Ishikawa (cell line): ENCODE measurements at regions not wholly inside any gene's neighbourhood (a gene's known extent, or its start where the extent isn't known, plus 50 kb on each side); places are given as distances from the start of the nearest gene placed in this dataset.

Experiments used
- CEBPB ChIP-seq: IDR thresholded peaks from 2 replicates; pipeline ENCODE4 v1.6.1; 2012
- CREB1 ChIP-seq: IDR thresholded peaks from 2 replicates; pipeline ENCODE4 v1.6.1; 2012; ENCODE audit warnings: low read depth
- EGR1 ChIP-seq: IDR thresholded peaks from 2 replicates; pipeline ENCODE4 v1.6.1; 2012
- EP300 ChIP-seq: IDR thresholded peaks from 2 replicates; pipeline ENCODE4 v1.6.1; 2012; ENCODE audit warnings: borderline replicate concordance
- FOXM1 ChIP-seq: IDR thresholded peaks from 2 replicates; pipeline ENCODE4 v1.6.1; 2012; ENCODE audit warnings: low read depth, borderline replicate concordance
- NFIC ChIP-seq: IDR thresholded peaks from 2 replicates; pipeline ENCODE4 v1.6.1; 2012
- RAD21 ChIP-seq: IDR thresholded peaks from 2 replicates; pipeline ENCODE4 v1.6.1; 2012; ENCODE audit warnings: low read depth
- TAF1 ChIP-seq: IDR thresholded peaks from 2 replicates; pipeline ENCODE4 v1.6.1; 2012; ENCODE audit warnings: low read depth, mild to moderate bottlenecking
- TCF12 ChIP-seq: IDR thresholded peaks from 2 replicates; pipeline ENCODE4 v1.6.1; 2012; ENCODE audit warnings: low read depth
- TEAD4 ChIP-seq: IDR thresholded peaks from 2 replicates; pipeline ENCODE4 v1.6.1; 2012
- YY1 ChIP-seq: IDR thresholded peaks from 2 replicates; pipeline ENCODE4 v1.6.1; 2012; ENCODE audit warnings: low read depth
- ZBTB7A ChIP-seq: IDR thresholded peaks from 2 replicates; pipeline ENCODE4 v1.6.1; 2012; ENCODE audit warnings: low read depth
- TF ChIP-seq, protein P1 (sequence below): IDR thresholded peaks from 2 replicates; pipeline ENCODE4 v1.6.1; 2012
- TF ChIP-seq, protein P2 (sequence below): IDR thresholded peaks from 2 replicates; pipeline ENCODE4 v1.6.1; 2012
- TF ChIP-seq, protein P3 (sequence below): IDR thresholded peaks from 2 replicates; pipeline ENCODE4 v1.6.1; 2012; ENCODE audit warnings: low read depth, mild to moderate bottlenecking

DNA sequence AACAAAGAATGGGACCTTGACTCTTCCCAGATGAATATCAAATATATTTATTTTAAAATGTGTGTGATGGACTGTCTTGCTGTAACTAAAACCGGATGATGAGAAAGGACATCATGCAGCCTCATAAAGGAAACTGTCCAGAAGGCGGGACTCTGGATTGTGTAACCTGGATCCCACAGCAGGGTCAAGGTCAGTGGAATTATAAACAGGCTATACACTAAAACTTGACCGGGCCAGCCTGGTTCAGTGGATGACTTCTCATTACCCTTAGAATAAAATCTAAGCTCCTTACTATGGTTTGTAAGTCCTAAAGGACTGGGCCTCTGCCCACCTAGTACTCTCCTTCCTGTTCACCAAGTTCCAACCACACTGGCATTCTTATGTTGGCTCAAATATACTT is 280.3 kb downstream of the ELAVL2 start:
- TF ChIP-seq ZBTB7A: no peak
- TF ChIP-seq, protein P1, sequence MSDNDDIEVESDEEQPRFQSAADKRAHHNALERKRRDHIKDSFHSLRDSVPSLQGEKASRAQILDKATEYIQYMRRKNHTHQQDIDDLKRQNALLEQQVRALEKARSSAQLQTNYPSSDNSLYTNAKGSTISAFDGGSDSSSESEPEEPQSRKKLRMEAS: no peak
- TF ChIP-seq CEBPB: no peak
- TF ChIP-seq EGR1: no peak
- TF ChIP-seq TEAD4: no peak

DNA sequence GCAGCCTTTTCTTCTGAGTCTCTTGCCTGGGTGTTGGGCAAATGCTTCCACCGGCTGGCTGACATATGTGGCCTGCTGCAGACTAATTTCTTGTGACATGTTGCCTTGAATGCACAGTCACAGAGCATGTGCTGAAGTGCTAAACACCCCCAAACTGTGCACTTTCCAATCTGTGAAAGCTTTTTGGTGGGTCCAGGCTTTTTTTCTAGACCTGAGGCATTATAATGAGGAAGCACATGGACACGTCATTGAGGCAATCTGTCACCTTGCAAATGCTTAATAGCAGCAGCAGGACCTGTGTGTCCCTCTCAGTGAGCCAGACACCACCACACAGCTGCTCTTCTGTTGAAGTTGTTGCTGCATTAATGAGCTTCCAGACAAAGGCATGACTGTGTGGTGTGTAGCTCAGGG is 274.7 kb downstream of the ELAVL2 start:
- TF ChIP-seq, protein P2, sequence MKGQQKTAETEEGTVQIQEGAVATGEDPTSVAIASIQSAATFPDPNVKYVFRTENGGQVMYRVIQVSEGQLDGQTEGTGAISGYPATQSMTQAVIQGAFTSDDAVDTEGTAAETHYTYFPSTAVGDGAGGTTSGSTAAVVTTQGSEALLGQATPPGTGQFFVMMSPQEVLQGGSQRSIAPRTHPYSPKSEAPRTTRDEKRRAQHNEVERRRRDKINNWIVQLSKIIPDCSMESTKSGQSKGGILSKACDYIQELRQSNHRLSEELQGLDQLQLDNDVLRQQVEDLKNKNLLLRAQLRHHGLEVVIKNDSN: no peak
- TF ChIP-seq CEBPB (no peak), TEAD4 (no peak), NFIC (no peak), RAD21 (no peak), ZBTB7A (no peak), FOXM1 (no peak), EGR1 (no peak), YY1 (no peak), CREB1 (no peak), EP300 (no peak), TCF12 (no peak), TAF1 (no peak)
- TF ChIP-seq, protein P3, sequence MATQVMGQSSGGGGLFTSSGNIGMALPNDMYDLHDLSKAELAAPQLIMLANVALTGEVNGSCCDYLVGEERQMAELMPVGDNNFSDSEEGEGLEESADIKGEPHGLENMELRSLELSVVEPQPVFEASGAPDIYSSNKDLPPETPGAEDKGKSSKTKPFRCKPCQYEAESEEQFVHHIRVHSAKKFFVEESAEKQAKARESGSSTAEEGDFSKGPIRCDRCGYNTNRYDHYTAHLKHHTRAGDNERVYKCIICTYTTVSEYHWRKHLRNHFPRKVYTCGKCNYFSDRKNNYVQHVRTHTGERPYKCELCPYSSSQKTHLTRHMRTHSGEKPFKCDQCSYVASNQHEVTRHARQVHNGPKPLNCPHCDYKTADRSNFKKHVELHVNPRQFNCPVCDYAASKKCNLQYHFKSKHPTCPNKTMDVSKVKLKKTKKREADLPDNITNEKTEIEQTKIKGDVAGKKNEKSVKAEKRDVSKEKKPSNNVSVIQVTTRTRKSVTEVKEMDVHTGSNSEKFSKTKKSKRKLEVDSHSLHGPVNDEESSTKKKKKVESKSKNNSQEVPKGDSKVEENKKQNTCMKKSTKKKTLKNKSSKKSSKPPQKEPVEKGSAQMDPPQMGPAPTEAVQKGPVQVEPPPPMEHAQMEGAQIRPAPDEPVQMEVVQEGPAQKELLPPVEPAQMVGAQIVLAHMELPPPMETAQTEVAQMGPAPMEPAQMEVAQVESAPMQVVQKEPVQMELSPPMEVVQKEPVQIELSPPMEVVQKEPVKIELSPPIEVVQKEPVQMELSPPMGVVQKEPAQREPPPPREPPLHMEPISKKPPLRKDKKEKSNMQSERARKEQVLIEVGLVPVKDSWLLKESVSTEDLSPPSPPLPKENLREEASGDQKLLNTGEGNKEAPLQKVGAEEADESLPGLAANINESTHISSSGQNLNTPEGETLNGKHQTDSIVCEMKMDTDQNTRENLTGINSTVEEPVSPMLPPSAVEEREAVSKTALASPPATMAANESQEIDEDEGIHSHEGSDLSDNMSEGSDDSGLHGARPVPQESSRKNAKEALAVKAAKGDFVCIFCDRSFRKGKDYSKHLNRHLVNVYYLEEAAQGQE: no peak
- TF ChIP-seq, protein P1: no peak

DNA sequence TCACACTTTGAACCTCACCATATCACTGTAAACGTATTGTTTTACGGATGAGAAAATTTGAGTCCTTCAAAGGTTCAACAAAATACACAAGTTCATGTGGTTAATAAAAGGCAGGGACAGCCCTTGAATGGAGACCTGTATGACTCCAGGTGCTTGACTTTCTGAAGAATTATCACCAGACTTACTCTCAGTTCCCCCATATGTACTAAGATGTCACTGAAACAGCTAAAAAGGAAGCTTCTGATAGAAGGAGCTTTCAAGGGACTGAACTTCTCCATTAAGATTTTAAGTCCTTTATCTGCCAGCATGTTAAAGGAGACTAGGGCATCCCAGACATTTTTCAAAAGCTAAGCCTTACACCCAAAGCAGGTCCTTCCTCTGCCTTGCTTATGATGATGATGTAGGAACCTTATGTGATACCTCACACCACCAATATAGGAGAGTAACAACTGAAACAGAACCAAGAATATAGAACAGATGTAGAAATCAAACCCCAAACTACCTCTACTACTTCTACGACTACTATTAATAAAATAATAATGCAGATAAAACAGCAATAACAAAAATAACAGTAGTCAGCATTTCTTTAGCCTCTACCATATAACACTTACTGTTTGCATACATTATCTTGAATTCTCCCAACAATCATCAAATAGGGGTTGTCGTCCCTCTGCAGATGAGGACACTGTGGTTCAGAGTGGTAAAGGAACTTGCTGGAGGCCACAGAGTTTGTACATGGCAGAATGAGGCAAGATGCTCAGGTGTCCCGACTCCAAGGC is 273.9 kb downstream of the ELAVL2 start:
- TF ChIP-seq TAF1 (no peak), TEAD4 (no peak), NFIC (no peak), TCF12 (no peak), EGR1 (no peak), ZBTB7A (no peak), CREB1 (no peak), RAD21 (no peak), FOXM1 (no peak), CEBPB (no peak), YY1 (no peak), EP300 (no peak)
- TF ChIP-seq, protein P3: no peak
- TF ChIP-seq, protein P2: no peak
- TF ChIP-seq, protein P1: no peak

DNA sequence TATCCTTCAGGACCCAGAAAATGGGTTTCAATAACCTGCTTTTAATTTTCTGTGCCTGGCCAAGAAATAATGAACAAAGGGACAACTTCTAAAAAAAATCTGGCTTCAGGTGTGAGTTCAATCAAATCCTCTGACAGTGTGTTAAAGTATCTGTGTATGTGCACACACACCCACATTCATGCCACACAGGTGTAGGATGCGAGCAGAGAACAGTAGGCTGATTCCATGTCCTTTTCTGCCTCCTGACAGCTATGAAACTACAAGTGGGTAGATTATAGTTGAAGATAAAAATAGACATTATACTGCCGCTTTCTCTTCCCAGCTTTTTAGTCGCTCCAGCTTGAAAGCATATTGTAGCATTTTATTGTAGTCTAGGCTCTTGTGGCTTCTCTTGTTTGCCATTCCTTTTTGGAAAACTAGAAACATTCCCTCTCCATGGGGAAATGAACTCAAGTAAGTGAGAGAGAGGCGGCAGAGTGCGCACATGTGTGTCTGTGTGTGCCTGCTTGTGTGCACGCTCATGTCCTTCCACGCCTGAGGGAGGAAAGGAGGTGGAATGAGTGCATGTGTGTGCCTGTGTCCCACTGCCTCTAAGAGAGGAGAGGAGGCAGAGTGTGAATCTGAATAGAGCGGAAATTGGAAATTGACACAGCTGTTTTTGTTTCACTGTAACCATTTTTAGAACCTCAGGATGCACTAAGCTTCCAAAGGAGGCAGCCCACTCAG is 273.0 kb downstream of the ELAVL2 start:
- TF ChIP-seq ZBTB7A: no peak

DNA sequence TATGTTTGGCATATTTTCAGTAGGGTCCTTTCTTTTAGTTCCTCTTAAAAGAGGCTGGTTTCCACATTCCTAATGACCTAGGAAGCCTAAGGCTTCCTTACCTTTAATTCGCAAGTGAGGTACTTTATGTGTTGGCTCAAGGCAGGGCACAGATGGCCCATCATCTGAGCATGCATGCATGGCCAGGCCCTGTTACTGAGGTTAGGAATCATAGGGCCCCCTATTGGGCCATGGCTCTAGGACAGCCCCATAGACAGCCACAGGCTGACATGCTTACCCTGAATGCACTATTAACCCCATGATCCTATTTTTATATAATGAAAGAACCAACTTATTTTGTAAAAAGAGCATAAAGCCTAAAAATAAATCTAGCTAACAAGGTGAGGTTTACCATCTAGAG is 271.4 kb downstream of the ELAVL2 start:
- TF ChIP-seq EP300: no peak
- no peak for TF ChIP-seq TAF1
- no peak for TF ChIP-seq EGR1
- no peak for TF ChIP-seq FOXM1
- no peak for TF ChIP-seq ZBTB7A
- TF ChIP-seq RAD21: no peak
- TF ChIP-seq CEBPB: no peak
- TF ChIP-seq CREB1: no peak
- no peak for TF ChIP-seq TCF12
- TF ChIP-seq, protein P2: no peak
- TF ChIP-seq, protein P3: no peak
- TF ChIP-seq, protein P1: no peak
- no peak for TF ChIP-seq TEAD4
- TF ChIP-seq NFIC: no peak
- no peak for TF ChIP-seq YY1
